ENCODE measurements at regions not wholly inside any gene's neighbourhood (a gene's known extent, or its start where the extent isn't known, plus 50 kb on each side); places are given as distances from the start of the nearest gene placed in this dataset.

- Histone ChIP-seq H3K27me3 (no peaks in the 10 kb centered on the region), H3K36me3 (replicated peaks in 1 of 2; ENCODE audit: insufficient read depth in 1 of 2, low read depth in 2 of 2) (no peaks in the 10 kb centered on the region), H3K27ac (no peak overlapping the region), H3K9me3 (no peaks in the 10 kb centered on the region), H3K4me3 (no peak overlapping the region), H3K4me1 (no peaks in the 10 kb centered on the region)
- no peak for DNase-seq
- intact Hi-C loops (cut with DNase I): no loop called here
- 31 to 35% methylated on average over 8 of the region's 8 CpGs for WGBS, 2 donors
- ATAC-seq: no peak
- TF ChIP-seq POLR2A (IDR thresholded peaks at IDR 0.05) (no peak), CTCF (IDR thresholded peaks at IDR 0.05) (no peak)
These were observed 349.1 kb upstream of the EEF2KMT start for GRCh38 chr16:5446623-5447240.

- Histone ChIP-seq H3K27me3 (no peaks in the 10 kb centered on the region), H3K27ac (no peak overlapping the region), H3K4me3 (no peak overlapping the region), H3K9me3 (no peaks in the 10 kb centered on the region), H3K36me3 (replicated peaks in 1 of 2; ENCODE audit: insufficient read depth in 1 of 2, low read depth in 2 of 2) (no peaks in the 10 kb centered on the region), H3K4me1 (no peaks in the 10 kb centered on the region)
- DNase-seq (no peak), ATAC-seq (no peak)
- WGBS, 2 donors: 67 to 69% methylated on average over 7 of the region's 7 CpGs
- TF ChIP-seq POLR2A (IDR thresholded peaks at IDR 0.05) (no peak), CTCF (IDR thresholded peaks at IDR 0.05) (no peak)
- intact Hi-C loops (cut with DNase I): no loop called here
These were observed 346.6 kb upstream of the EEF2KMT start for GRCh38 chr16:5444189-5444588.

- no peak for TF ChIP-seq POLR2A (IDR thresholded peaks at IDR 0.05)
- no peak for TF ChIP-seq CTCF (IDR thresholded peaks at IDR 0.05)
- intact Hi-C loops (cut with DNase I): no loop called here
- no peak overlapping the region for H3K27ac ChIP-seq
- H3K9me3 ChIP-seq: no peaks in the 10 kb centered on the region
- H3K36me3 ChIP-seq (replicated peaks in 1 of 2; ENCODE audit: insufficient read depth in 1 of 2, low read depth in 2 of 2): no peaks in the 10 kb centered on the region
- no peak overlapping the region for H3K4me3 ChIP-seq
- no peak for DNase-seq
- no peaks in the 10 kb centered on the region for H3K4me1 ChIP-seq
- 50 to 59% methylated on average over 3 of the region's 3 CpGs for WGBS, 2 donors
- no peak for ATAC-seq
- H3K27me3 ChIP-seq: no peaks in the 10 kb centered on the region
These were observed 345.4 kb upstream of the EEF2KMT start for GRCh38 chr16:5442986-5443385.

GRCh38 chr16:5442054-5442453 lies 344.5 kb upstream of the EEF2KMT start:
- no peaks in the 10 kb centered on the region for H3K27me3 ChIP-seq
- TF ChIP-seq POLR2A (IDR thresholded peaks at IDR 0.05): no peak
- no peak for TF ChIP-seq CTCF (IDR thresholded peaks at IDR 0.05)
- intact Hi-C loops (cut with DNase I): no loop called here
- H3K4me3 ChIP-seq: no peak overlapping the region
- ATAC-seq (no peak), DNase-seq (no peak)
- H3K27ac ChIP-seq: no peak overlapping the region
- H3K9me3 ChIP-seq: no peaks in the 10 kb centered on the region
- H3K36me3 ChIP-seq (replicated peaks in 1 of 2; ENCODE audit: insufficient read depth in 1 of 2, low read depth in 2 of 2): no peaks in the 10 kb centered on the region
- no peaks in the 10 kb centered on the region for H3K4me1 ChIP-seq
- 39 to 51% methylated on average over 3 of the region's 3 CpGs for WGBS, 2 donors

GRCh38 chr16:5438591-5438990 lies 341.0 kb upstream of the EEF2KMT start:
- TF ChIP-seq CTCF (IDR thresholded peaks at IDR 0.05) (no peak), POLR2A (IDR thresholded peaks at IDR 0.05) (no peak)
- 66% methylated on average over 7 of the region's 7 CpGs for WGBS, 2 donors
- H3K27me3 ChIP-seq: no peaks in the 10 kb centered on the region
- intact Hi-C loops (cut with DNase I): no loop called here
- no peaks in the 10 kb centered on the region for H3K4me1 ChIP-seq
- no peak overlapping the region for H3K4me3 ChIP-seq
- H3K27ac ChIP-seq: no peak overlapping the region
- ATAC-seq (no peak), DNase-seq (no peak)
- H3K9me3 ChIP-seq: no peaks in the 10 kb centered on the region
- H3K36me3 ChIP-seq (replicated peaks in 1 of 2; ENCODE audit: insufficient read depth in 1 of 2, low read depth in 2 of 2): no peaks in the 10 kb centered on the region
